BLaER1 treated with 17β-estradiol and CSF1 and Interleukin-3, amounts not matched to agents 10 nM and 100 nM (cell line): ENCODE measurements at regions not wholly inside any gene's neighbourhood (a gene's known extent, or its start where the extent isn't known, plus 50 kb on each side); places are given as distances from the start of the nearest gene placed in this dataset.

Experiments used
- H3K27ac ChIP-seq, 11 experiments: shearing (Covaris generic); formaldehyde crosslinking; 2 replicates each; pipeline ENCODE4 v1.8.1; 2022
- H3K27me3 ChIP-seq, 11 experiments: shearing (Covaris generic); formaldehyde crosslinking; 2 replicates each; pipeline ENCODE4 v1.8.1; 2022
- H3K36me3 ChIP-seq, 11 experiments: shearing (Covaris generic); formaldehyde crosslinking; 2 replicates each; pipeline ENCODE4 v1.8.1; 2022
- H3K4me1 ChIP-seq, 10 experiments: shearing (Covaris generic); formaldehyde crosslinking; 2 replicates each; pipeline ENCODE4 v1.8.1; 2022
- H3K4me2 ChIP-seq, 11 experiments: shearing (Covaris generic); formaldehyde crosslinking; 2 replicates each; pipeline ENCODE4 v1.8.1; 2022
- H3K4me3 ChIP-seq, 10 experiments: shearing (Covaris generic); formaldehyde crosslinking; 2 replicates each; pipeline ENCODE4 v1.8.1; 2022
- H3K9ac ChIP-seq, 11 experiments: shearing (Covaris generic); formaldehyde crosslinking; 2 replicates each; pipeline ENCODE4 v1.8.1; 2022
- H3K9me3 ChIP-seq, 11 experiments: shearing (Covaris generic); formaldehyde crosslinking; replicated peaks in 1 of 11; 2 replicates each; pipeline ENCODE4 v1.8.1; 2022
- H4K20me1 ChIP-seq, 11 experiments: shearing (Covaris generic); formaldehyde crosslinking; 2 replicates each; pipeline ENCODE4 v1.8.1; 2022
- Cebpa-rat ChIP-seq, 11 experiments: shearing (Covaris generic); IDR thresholded peaks; 2 replicates each; pipeline ENCODE4 v1.8.1; 2022

DNA sequence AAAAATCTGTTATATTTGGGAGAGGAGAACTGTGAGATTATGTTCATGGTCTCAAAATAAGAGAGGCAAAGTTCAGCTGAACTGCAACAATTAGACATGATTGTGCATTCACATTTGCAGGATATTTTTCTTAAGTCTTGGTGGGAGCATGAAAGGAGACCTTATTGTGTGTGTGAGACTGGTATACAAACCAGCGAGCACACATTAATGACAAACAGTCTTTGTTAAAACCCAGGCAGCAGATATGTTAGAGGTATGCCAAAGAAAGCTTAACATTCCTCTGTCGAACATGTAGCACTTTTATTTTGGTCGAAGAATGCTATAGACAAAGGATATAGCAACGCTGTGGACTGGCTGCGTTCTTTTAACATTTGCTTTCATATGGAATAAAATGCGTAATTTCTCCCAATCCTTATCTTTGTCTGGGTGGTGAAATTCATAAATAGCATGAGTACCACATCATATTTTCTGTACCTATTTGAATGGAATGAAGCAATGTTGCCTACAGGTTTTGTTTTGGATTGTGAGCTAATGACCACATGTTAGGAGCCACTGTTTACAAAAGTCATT, 88.4 kb downstream of the ICOS start:
- Histone ChIP-seq H3K4me1 (peaks cover 27 to 43% (median 35%) of the 10 kb centered on the region in 10 experiments), H3K27ac (peak overlapping the region in 2 of 11 experiments; percentile 82 to 92; a peak in 4 of 22 replicates), H3K9me3 (peaks cover 14 to 30% (median 25%) of the 10 kb centered on the region in 11 experiments; a peak in 21 of 22 replicates), H3K9ac (no peak overlapping the region), H4K20me1 (no peaks in the 10 kb centered on the region), H3K4me2 (peak overlapping the region in 4 of 11 experiments; percentile 3 to 32 (median 14); a peak in 3 of 22 replicates), H3K27me3 (no peaks in the 10 kb centered on the region), H3K36me3 (peaks cover 0 to 13% (median 0%) of the 10 kb centered on the region in 11 experiments; a peak in 2 of 22 replicates), H3K4me3 (no peak overlapping the region)
- TF ChIP-seq Cebpa-rat (IDR thresholded peaks at IDR 0.05), result no peak

DNA sequence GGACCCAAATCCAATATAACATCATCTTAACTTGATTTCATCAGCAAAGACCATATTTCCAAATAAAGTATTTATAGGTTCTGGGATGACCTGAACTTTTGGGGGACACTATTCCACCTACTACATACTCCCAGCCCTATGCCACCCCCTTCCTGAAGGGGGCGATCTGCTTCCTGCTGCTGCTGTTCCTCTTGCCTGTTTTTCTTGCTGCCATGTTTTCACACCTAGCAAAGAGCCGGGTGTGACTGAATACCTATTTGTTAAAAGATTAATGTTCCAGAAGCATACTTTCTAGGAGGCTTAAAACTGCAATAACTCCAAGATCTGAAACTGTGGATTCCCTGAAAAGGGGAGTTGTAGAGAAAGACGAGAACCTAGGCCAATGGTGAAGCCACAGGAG, 89.7 kb downstream of the ICOS start:
- H3K4me2 ChIP-seq, result peak overlapping the region; percentile 17 to 75 (median 67); a peak in 21 of 22 replicates

DNA sequence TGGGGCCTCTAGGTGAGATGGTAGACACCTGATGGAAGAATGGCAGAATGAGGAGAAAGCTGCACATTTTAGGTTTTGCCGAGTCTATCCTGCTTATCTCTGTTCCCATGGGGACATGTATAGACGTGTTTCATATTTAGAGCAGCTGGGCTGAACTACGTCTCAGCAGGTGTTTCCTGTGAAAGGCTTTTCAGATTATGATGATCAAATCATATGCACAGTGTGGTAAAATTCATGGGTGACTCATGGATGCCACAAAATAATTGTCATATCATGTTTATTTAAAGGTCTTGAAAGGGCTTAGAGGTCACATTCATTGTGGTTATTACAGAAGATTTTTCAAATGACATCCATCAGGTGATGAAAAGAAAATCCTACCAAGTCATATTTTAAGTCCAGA, 90.5 kb downstream of the ICOS start:
- Histone ChIP-seq H3K4me3 (peak overlapping the region in 2 of 10 experiments; percentile 3 to 32; a peak in 1 of 20 replicates), H3K4me1 (peaks cover 27 to 43% (median 35%) of the 10 kb centered on the region in 10 experiments), H3K9ac (peak overlapping the region in 6 of 11 experiments; percentile 0 to 72 (median 34); a peak in 7 of 22 replicates), H3K9me3 (peaks cover 14 to 43% (median 32%) of the 10 kb centered on the region in 11 experiments; a peak in 21 of 22 replicates), H3K27me3 (no peaks in the 10 kb centered on the region), H3K4me2 (peak overlapping the region; percentile 17 to 75 (median 67)), H4K20me1 (no peaks in the 10 kb centered on the region), H3K27ac (peak overlapping the region in 10 of 11 experiments; percentile 39 to 92 (median 66); a peak in 20 of 22 replicates), H3K36me3 (peaks cover 0 to 13% (median 0%) of the 10 kb centered on the region in 11 experiments; a peak in 2 of 22 replicates)
- TF ChIP-seq Cebpa-rat (IDR thresholded peaks at IDR 0.05), result peak in 1 of 11 experiments; percentile 24; a peak in 1 of 22 replicates

More for the DNA sequence above, 89.7 kb downstream of the ICOS start:
- TF ChIP-seq Cebpa-rat (IDR thresholded peaks at IDR 0.05), result no peak
- Histone ChIP-seq H4K20me1 (no peaks in the 10 kb centered on the region), H3K9ac (peak overlapping the region in 6 of 11 experiments; percentile 0 to 69 (median 34); a peak in 8 of 22 replicates), H3K27ac (peak overlapping the region in 10 of 11 experiments; percentile 39 to 92 (median 66); a peak in 20 of 22 replicates), H3K27me3 (no peaks in the 10 kb centered on the region), H3K4me3 (no peak overlapping the region), H3K36me3 (peaks cover 0 to 13% (median 0%) of the 10 kb centered on the region in 11 experiments; a peak in 2 of 22 replicates), H3K9me3 (peaks cover 14 to 40% (median 32%) of the 10 kb centered on the region in 11 experiments; a peak in 21 of 22 replicates), H3K4me1 (peaks cover 27 to 43% (median 35%) of the 10 kb centered on the region in 10 experiments)

- Histone ChIP-seq H3K27me3 (no peaks in the 10 kb centered on the region), H3K9ac (no peak overlapping the region), H3K4me3 (no peak overlapping the region), H4K20me1 (no peaks in the 10 kb centered on the region), H3K36me3 (peaks cover 0 to 13% (median 0%) of the 10 kb centered on the region in 11 experiments; a peak in 2 of 22 replicates), H3K4me1 (peaks cover 12 to 27% (median 23%) of the 10 kb centered on the region in 10 experiments), H3K27ac (no peak overlapping the region), H3K9me3 (peaks cover 14 to 43% (median 35%) of the 10 kb centered on the region in 11 experiments; a peak in 21 of 22 replicates), H3K4me2 (no peak overlapping the region)
- TF ChIP-seq Cebpa-rat (IDR thresholded peaks at IDR 0.05), result no peak
Observed at GRCh38 chr2:204030322-204030721, 93.8 kb downstream of the ICOS start.

GRCh38 chr2:204031056-204031455, 94.5 kb downstream of the ICOS start:
- Histone ChIP-seq H3K4me2 (0 out of 22 replicates have a peak overlapping the region, but pooled peaks of 1 of the 11 experiments have one; percentile 2), H3K36me3 (peaks cover 0 to 13% (median 0%) of the 10 kb centered on the region in 11 experiments; a peak in 2 of 22 replicates), H4K20me1 (no peaks in the 10 kb centered on the region), H3K9me3 (peaks cover 14 to 43% (median 35%) of the 10 kb centered on the region in 11 experiments; a peak in 21 of 22 replicates), H3K4me3 (no peak overlapping the region), H3K9ac (no peak overlapping the region), H3K27me3 (no peaks in the 10 kb centered on the region), H3K4me1 (peaks cover 12 to 20% (median 18%) of the 10 kb centered on the region in 10 experiments), H3K27ac (no peak overlapping the region)
- no peak for TF ChIP-seq Cebpa-rat (IDR thresholded peaks at IDR 0.05)

GRCh38 chr2:204032301-204032700, 95.7 kb downstream of the ICOS start:
- TF ChIP-seq Cebpa-rat (IDR thresholded peaks at IDR 0.05), result no peak
- peaks cover 0 to 9% (median 6%) of the 10 kb centered on the region in 10 experiments; a peak in 17 of 20 replicates for H3K4me1 ChIP-seq

DNA sequence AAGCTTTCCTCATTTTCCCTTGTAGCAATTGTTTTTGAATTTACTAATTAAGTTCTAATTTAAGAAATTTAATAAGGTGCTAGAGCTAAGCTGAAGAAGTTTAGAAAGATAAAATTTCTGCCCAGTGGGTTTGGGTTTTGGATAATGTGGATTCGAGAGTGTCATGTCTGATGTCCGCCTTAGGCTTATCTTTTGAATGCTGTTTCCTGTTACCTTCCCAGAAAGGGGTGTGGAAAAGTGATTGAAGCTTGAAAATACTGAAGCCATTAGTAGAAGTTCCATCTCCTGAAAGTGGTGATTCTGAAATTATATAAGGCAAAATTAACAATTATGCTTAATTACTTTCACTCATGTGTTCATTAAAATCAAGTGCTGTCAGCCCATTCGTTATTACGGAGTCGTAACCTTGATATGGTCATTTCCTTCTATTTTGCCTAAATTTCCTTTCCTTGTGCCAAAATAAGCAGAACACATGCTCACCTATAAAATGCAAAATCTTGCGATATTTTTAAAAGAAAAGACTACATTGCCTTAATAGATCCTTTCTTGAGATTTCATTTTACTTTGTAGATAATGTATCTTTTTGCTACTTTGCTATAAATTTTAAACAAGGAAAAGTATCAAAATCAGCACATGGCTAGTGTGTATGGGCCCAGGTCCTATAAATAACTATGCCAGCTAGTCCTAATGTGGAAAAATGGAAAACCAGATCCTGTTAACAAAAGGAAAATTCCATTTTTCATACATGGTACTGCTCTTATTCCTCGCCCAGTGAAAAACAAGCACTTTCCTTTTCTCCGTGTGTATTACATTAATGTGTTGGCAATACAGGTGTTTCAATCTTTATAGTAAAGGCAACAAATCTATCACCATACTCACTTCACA, 97.3 kb downstream of the ICOS start:
- H3K4me2 ChIP-seq, result no peak overlapping the region
- no peaks in the 10 kb centered on the region for H3K4me1 ChIP-seq
- H3K36me3 ChIP-seq, result peaks cover 0 to 7% (median 0%) of the 10 kb centered on the region in 11 experiments; a peak in 2 of 22 replicates
- H3K9ac ChIP-seq, result no peak overlapping the region
- peaks cover under 1 to 28% (median 19%) of the 10 kb centered on the region in 11 experiments; a peak in 18 of 22 replicates for H3K9me3 ChIP-seq
- H4K20me1 ChIP-seq, result no peaks in the 10 kb centered on the region
- no peak overlapping the region for H3K27ac ChIP-seq
- H3K4me3 ChIP-seq, result no peak overlapping the region
- no peaks in the 10 kb centered on the region for H3K27me3 ChIP-seq
- TF ChIP-seq Cebpa-rat (IDR thresholded peaks at IDR 0.05), result no peak

More at GRCh38 chr2:204032301-204032700, 95.7 kb downstream of the ICOS start:
- no peaks in the 10 kb centered on the region for H3K27me3 ChIP-seq
- H3K4me2 ChIP-seq, result no peak overlapping the region
- no peak overlapping the region for H3K9ac ChIP-seq
- no peaks in the 10 kb centered on the region for H4K20me1 ChIP-seq
- H3K27ac ChIP-seq, result no peak overlapping the region
- peaks cover 14 to 43% (median 35%) of the 10 kb centered on the region in 11 experiments; a peak in 21 of 22 replicates for H3K9me3 ChIP-seq
- H3K36me3 ChIP-seq, result peaks cover 0 to 13% (median 0%) of the 10 kb centered on the region in 11 experiments; a peak in 2 of 22 replicates
- no peak overlapping the region for H3K4me3 ChIP-seq

DNA sequence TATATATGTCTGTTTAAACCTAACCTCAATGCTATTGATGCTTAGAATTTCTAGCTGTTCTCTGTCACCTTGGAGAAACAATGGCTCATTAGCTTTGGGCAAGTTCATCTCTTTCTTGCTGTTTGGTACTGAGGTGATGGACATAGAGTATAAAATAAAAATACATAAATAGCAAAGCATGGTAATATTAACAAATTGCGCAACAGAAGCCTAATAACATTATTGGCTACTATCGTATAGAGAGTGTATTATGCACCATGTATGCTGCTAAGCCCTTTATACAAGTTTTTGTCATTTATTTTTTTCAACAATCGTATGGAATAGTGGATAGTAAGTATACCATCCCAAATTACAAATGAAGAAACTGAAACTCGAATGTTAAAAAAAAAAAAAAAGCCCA, 100.1 kb downstream of the ICOS start:
- H3K4me2 ChIP-seq, result no peak overlapping the region
- peak in 3 of 11 experiments; percentile 13 to 76 (median 38); a peak in 2 of 22 replicates for TF ChIP-seq Cebpa-rat (IDR thresholded peaks at IDR 0.05)

More for the DNA sequence above, 100.1 kb downstream of the ICOS start:
- no peak overlapping the region for H3K9ac ChIP-seq
- H3K36me3 ChIP-seq, result no peaks in the 10 kb centered on the region
- H3K9me3 ChIP-seq, result peaks cover 0 to 5% (median 0%) of the 10 kb centered on the region in 11 experiments; a peak in 2 of 22 replicates
- no peak overlapping the region for H3K27ac ChIP-seq
- no peaks in the 10 kb centered on the region for H4K20me1 ChIP-seq
- H3K4me3 ChIP-seq, result no peak overlapping the region
- no peaks in the 10 kb centered on the region for H3K27me3 ChIP-seq
- H3K4me1 ChIP-seq, result no peaks in the 10 kb centered on the region
